PFSK-1 (cell line): ENCODE measurements at regions not wholly inside any gene's neighbourhood (a gene's known extent, or its start where the extent isn't known, plus 50 kb on each side); places are given as distances from the start of the nearest gene placed in this dataset.

ENCODE experiments used
- FOXP2 ChIP-seq: optimal IDR thresholded peaks from 2 replicates; pipeline ENCODE3; 2011; ENCODE audit warnings: borderline replicate concordance, control low read depth, inconsistent platforms; ENCODE audit not compliant: insufficient read depth; ENCODE audit errors: extremely low read length, extremely low read depth
- POLR2AphosphoS5 ChIP-seq: IDR thresholded peaks from 2 replicates; pipeline ENCODE4 v1.6.1; 2012; ENCODE audit warnings: low read depth, mild to moderate bottlenecking, control low read depth, low read length, moderate library complexity
- REST ChIP-seq, 2 experiments: IDR thresholded peaks; 2 replicates each; pipeline versions ENCODE4 v1.6.1 to v1.8.0; 2011 to 2012; ENCODE audit warnings: low read depth in 2 of 2, low read length in 2 of 2, control low read depth in 1 of 2, inconsistent platforms in 1 of 2, mild to moderate bottlenecking in 1 of 2, moderate library complexity in 1 of 2; ENCODE audit not compliant: insufficient read depth in 1 of 2
- SIN3A ChIP-seq: IDR thresholded peaks from 2 replicates; pipeline ENCODE4 v1.6.1; 2012; ENCODE audit warnings: mild to moderate bottlenecking, low read length, moderate library complexity, borderline replicate concordance; ENCODE audit not compliant: insufficient read depth
- TAF1 ChIP-seq: IDR thresholded peaks from 2 replicates; pipeline ENCODE4 v1.6.1; 2012; ENCODE audit warnings: low read length, control low read depth, borderline replicate concordance; ENCODE audit not compliant: insufficient read depth

GRCh38 chr22:49692499-49693225 is 135.0 kb downstream of the BRD1 start:
- TF ChIP-seq TAF1 (no peak), FOXP2 (no peak), POLR2AphosphoS5 (no peak), REST (IDR thresholded peaks at IDR 0.05; ENCODE audit: insufficient read depth in 1 of 2, low read depth in 2 of 2, low read length in 2 of 2) (no peak), SIN3A (no peak)

- no peak for TF ChIP-seq REST (IDR thresholded peaks at IDR 0.05; ENCODE audit: insufficient read depth in 1 of 2, low read depth in 2 of 2, low read length in 2 of 2)
- no peak for TF ChIP-seq POLR2AphosphoS5
- TF ChIP-seq SIN3A: no peak
- TF ChIP-seq FOXP2: no peak
- TF ChIP-seq TAF1: no peak
Observed at GRCh38 chr22:49691256-49691655, 136.4 kb downstream of the BRD1 start.

GRCh38 chr22:49690454-49690853 is 137.2 kb downstream of the BRD1 start:
- no peak for TF ChIP-seq TAF1
- no peak for TF ChIP-seq FOXP2
- no peak for TF ChIP-seq REST (IDR thresholded peaks at IDR 0.05; ENCODE audit: insufficient read depth in 1 of 2, low read depth in 2 of 2, low read length in 2 of 2)
- no peak for TF ChIP-seq POLR2AphosphoS5
- no peak for TF ChIP-seq SIN3A

GRCh38 chr22:49689858-49690257 is 137.8 kb downstream of the BRD1 start:
- TF ChIP-seq POLR2AphosphoS5 (no peak), REST (IDR thresholded peaks at IDR 0.05; ENCODE audit: insufficient read depth in 1 of 2, low read depth in 2 of 2, low read length in 2 of 2) (no peak), FOXP2 (no peak), TAF1 (no peak), SIN3A (no peak)
